A673 (cell line): ENCODE measurements at regions not wholly inside any gene's neighbourhood (a gene's known extent, or its start where the extent isn't known, plus 50 kb on each side); places are given as distances from the start of the nearest gene placed in this dataset.

Experiments used
- BruUV-seq: library from RNA; stranded (reverse); fragments of 400-500 nt; replicated peaks from 2 replicates; lab custom pipeline; 2021; lab: Mats Ljungman, UMichigan
- CTCF ChIA-PET: fragments of 300-600 bp; sonication (Branson Sonifier 250); formaldehyde crosslinking; loops from one replicate; lab custom pipeline; 2022; ENCODE audit warnings: antibody characterized with exemption; lab: Charles Lee
- POLR2A ChIA-PET: fragments of 300-600 bp; sonication (Branson Sonifier 250); formaldehyde crosslinking; loops from one replicate; lab custom pipeline; 2022; ENCODE audit warnings: antibody characterized with exemption; ENCODE audit not compliant: low non-redundant PET; lab: Charles Lee
- DNase-seq: peaks from one replicate; pipeline ENCODE4 v3.0.0-alpha.2; 2015; ENCODE audit warnings: low spot score
- H3K27ac ChIP-seq: fragments of 200-600 bp; sonication (generic); 2 replicates; pipeline ENCODE4 v1.5.1; 2016; ENCODE audit warnings: mixed run types, low read depth, mild to moderate bottlenecking, mixed read lengths, antibody characterized with exemption, low read length; ENCODE audit not compliant: poor library complexity, severe bottlenecking
- H3K27me3 ChIP-seq: fragments of 200-600 bp; sonication (generic); replicated peaks from 2 replicates; pipeline ENCODE4 v1.6.1; 2017; ENCODE audit warnings: mixed run types, low read depth, mild to moderate bottlenecking, mixed read lengths, antibody characterized with exemption, low read length; ENCODE audit not compliant: insufficient read depth, poor library complexity
- H3K36me3 ChIP-seq: fragments of 200-600 bp; sonication (generic); 2 replicates; pipeline ENCODE4 v1.6.1; 2016; ENCODE audit warnings: mixed run types, mild to moderate bottlenecking, mixed read lengths, antibody characterized with exemption, low read length; ENCODE audit not compliant: insufficient read depth, poor library complexity, severe bottlenecking
- H3K4me1 ChIP-seq: fragments of 200-600 bp; sonication (generic); 2 replicates; pipeline ENCODE4 v1.6.1; 2017; ENCODE audit warnings: mixed run types, mild to moderate bottlenecking, mixed read lengths, antibody characterized with exemption, low read length; ENCODE audit not compliant: insufficient read depth, poor library complexity, severe bottlenecking
- H3K4me3 ChIP-seq: fragments of 200-600 bp; sonication (generic); 2 replicates; pipeline ENCODE4 v1.5.1; 2016; ENCODE audit warnings: low read depth, mixed run types, mild to moderate bottlenecking, mixed read lengths, low read length; ENCODE audit not compliant: poor library complexity, severe bottlenecking
- H3K9me3 ChIP-seq: fragments of 200-600 bp; sonication (generic); 2 replicates; pipeline ENCODE4 v1.6.1; 2016; ENCODE audit warnings: mixed run types, low read depth, mild to moderate bottlenecking, mixed read lengths, antibody characterized with exemption, low read length; ENCODE audit not compliant: poor library complexity, severe bottlenecking
- EZH2 ChIP-seq: fragments of 200-600 bp; sonication (generic); IDR thresholded peaks from 2 replicates; pipeline ENCODE4 v1.6.1; 2017; ENCODE audit warnings: borderline replicate concordance, low read depth, mild to moderate bottlenecking, mixed read lengths, antibody characterized with exemption, low read length; ENCODE audit not compliant: poor library complexity, severe bottlenecking
- intact Hi-C: fragments of 100-400 bp; cut with micrococcal nuclease; formaldehyde crosslinking; loops from one replicate; pipeline ENCODE4 v1.10.0; 2022; ENCODE audit not compliant: unreplicated experiment
- TF ChIP-seq, protein P1 (sequence below): fragments of 300-800, 200-600 bp; sonication (generic); conservative IDR thresholded peaks from 2 replicates; pipeline ENCODE4 v1.5.1; 2017; ENCODE audit warnings: low read depth, mild to moderate bottlenecking, antibody characterized with exemption, low read length, moderate library complexity, mixed read lengths

DNA sequence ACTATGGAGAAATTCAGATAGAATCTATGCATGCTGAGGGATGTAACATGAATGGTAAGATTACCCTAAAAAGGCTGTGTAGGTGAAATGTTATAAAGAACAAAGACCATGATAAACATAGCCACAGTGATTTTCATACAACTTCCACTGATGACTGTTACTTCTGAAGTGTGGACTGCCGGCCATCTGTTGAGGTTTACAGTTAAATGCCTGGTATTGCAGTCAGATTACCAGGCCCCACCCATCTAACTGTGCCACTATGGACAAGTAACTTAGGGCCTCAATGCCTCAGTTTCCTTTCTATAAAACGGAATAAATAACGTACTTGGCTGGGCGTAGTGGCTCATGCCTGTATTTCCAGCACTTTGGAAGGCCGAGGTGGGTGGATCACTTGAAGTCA lies 395.6 kb downstream of the KLF12 start:
- no TSS peak for BruUV-seq
- Histone ChIP-seq H3K9me3 (no peaks in the 10 kb centered on the region), H3K4me3 (no peak overlapping the region), H3K4me1 (peaks cover 9% of the 10 kb centered on the region), H3K27me3 (no peaks in the 10 kb centered on the region), H3K27ac (no peak overlapping the region), H3K36me3 (no peaks in the 10 kb centered on the region)
- ChIA-PET POLR2A (no interaction called here), CTCF (no interaction called here)
- TF ChIP-seq, protein P1, sequence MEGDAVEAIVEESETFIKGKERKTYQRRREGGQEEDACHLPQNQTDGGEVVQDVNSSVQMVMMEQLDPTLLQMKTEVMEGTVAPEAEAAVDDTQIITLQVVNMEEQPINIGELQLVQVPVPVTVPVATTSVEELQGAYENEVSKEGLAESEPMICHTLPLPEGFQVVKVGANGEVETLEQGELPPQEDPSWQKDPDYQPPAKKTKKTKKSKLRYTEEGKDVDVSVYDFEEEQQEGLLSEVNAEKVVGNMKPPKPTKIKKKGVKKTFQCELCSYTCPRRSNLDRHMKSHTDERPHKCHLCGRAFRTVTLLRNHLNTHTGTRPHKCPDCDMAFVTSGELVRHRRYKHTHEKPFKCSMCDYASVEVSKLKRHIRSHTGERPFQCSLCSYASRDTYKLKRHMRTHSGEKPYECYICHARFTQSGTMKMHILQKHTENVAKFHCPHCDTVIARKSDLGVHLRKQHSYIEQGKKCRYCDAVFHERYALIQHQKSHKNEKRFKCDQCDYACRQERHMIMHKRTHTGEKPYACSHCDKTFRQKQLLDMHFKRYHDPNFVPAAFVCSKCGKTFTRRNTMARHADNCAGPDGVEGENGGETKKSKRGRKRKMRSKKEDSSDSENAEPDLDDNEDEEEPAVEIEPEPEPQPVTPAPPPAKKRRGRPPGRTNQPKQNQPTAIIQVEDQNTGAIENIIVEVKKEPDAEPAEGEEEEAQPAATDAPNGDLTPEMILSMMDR = no peak
- TF ChIP-seq EZH2 = no peak
- intact Hi-C loops = no loop called here
- DNase-seq = no peak

DNA sequence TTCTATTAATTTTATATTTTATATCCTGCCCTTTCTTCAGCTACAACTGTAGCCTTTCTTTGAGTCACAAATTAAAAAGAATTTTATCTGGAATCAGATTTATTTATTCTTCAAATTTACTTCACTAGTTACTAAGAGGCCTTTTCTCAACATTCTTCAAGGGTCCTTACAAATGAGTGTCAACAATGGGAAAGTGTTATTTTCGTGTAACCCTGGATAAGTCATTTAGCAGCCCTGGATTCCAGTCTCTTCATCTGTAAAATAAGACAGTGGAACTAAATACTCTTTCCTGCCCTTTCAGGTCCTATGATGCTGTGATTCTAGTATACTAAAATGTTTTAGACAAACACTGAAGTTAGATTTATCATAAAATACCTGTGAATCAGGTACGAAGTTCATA lies 397.0 kb downstream of the KLF12 start:
- ChIA-PET CTCF (interaction anchor here (0.7 kb wide), 1 partner anchor 1339 kb away, joined by 8 read pairs; no protein-coding TSS in a partner anchor), POLR2A (no interaction called here)

DNA sequence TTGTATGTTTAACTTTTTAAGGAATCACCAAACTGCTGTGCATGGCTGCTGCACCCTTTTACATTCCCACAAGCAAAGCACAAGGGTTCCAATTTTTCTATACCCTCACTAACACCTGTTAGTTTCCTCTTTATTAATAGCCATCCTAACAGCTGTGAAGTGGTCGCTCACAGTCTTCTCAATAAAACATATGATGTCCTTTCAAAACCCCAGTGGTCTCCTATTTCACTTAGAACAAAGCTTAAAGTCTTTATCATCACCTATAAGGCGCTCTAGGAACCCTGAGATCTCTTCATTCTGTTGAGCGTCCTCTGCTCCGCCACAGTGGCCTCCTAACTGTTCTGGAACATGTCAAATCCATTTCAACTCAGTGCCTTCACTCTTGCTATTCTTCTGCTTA lies 400.5 kb downstream of the KLF12 start:
- intact Hi-C loops = no loop called here

More for the DNA sequence above, 397.0 kb downstream of the KLF12 start:
- no peak for DNase-seq
- Histone ChIP-seq H3K4me1 (peaks cover 9% of the 10 kb centered on the region), H3K9me3 (no peaks in the 10 kb centered on the region), H3K27me3 (no peaks in the 10 kb centered on the region), H3K27ac (no peak overlapping the region), H3K4me3 (no peak overlapping the region), H3K36me3 (no peaks in the 10 kb centered on the region)
- TF ChIP-seq, protein P1 = no peak
- TF ChIP-seq EZH2 = no peak
- no TSS peak for BruUV-seq
- intact Hi-C loops = no loop called here

More for the DNA sequence above, 400.5 kb downstream of the KLF12 start:
- Histone ChIP-seq H3K9me3 (no peaks in the 10 kb centered on the region), H3K4me1 (no peaks in the 10 kb centered on the region), H3K36me3 (no peaks in the 10 kb centered on the region), H3K4me3 (no peak overlapping the region), H3K27me3 (no peaks in the 10 kb centered on the region), H3K27ac (no peak overlapping the region)
- ChIA-PET POLR2A (no interaction called here), CTCF (no interaction called here)
- no TSS peak for BruUV-seq
- DNase-seq = no peak
- no peak for TF ChIP-seq EZH2
- TF ChIP-seq, protein P1 = no peak
